HFF-Myc (cell line): ENCODE measurements at regions not wholly inside any gene's neighbourhood (a gene's known extent, or its start where the extent isn't known, plus 50 kb on each side); places are given as distances from the start of the nearest gene placed in this dataset.

Source experiments
- DNase-seq: peaks from one replicate; pipeline ENCODE4 v3.0.0-alpha.2; 2011; ENCODE audit warnings: low read depth; ENCODE audit errors: extremely low read depth
- H3K4me3 ChIP-seq: replicated peaks from 2 replicates; pipeline ENCODE4 v1.5.1; 2011; ENCODE audit warnings: low read depth, mild to moderate bottlenecking, control low read depth, low read length
- TF ChIP-seq, protein P1 (sequence below): IDR thresholded peaks from 2 replicates; pipeline ENCODE4 v1.5.1; 2012; ENCODE audit warnings: mild to moderate bottlenecking, low read depth, low read length, control low read depth; ENCODE audit errors: missing control alignments

DNA sequence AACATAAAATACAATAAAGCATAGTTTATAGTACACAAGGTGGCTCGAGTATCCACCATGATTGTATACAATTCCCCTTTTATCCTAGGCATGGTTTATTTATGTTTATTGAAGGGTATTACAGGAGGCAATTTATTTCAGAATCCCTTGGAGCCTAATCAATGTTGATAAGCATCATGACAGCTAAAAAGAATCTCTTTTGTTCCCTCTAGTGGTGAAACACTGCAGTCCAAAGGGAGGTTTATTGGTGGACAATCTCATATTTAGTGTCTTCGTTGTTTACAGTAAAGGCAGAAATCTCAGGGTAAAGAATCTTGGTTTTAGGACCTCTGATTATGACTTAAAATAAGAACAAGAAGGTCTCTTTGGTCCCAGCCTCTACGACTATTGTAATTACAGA lies 1712.5 kb downstream of the C4orf33 start:
- no peak for DNase-seq

GRCh38 chr4:130812117-130812765 lies 1716.3 kb downstream of the C4orf33 start:
- TF ChIP-seq, protein P1, sequence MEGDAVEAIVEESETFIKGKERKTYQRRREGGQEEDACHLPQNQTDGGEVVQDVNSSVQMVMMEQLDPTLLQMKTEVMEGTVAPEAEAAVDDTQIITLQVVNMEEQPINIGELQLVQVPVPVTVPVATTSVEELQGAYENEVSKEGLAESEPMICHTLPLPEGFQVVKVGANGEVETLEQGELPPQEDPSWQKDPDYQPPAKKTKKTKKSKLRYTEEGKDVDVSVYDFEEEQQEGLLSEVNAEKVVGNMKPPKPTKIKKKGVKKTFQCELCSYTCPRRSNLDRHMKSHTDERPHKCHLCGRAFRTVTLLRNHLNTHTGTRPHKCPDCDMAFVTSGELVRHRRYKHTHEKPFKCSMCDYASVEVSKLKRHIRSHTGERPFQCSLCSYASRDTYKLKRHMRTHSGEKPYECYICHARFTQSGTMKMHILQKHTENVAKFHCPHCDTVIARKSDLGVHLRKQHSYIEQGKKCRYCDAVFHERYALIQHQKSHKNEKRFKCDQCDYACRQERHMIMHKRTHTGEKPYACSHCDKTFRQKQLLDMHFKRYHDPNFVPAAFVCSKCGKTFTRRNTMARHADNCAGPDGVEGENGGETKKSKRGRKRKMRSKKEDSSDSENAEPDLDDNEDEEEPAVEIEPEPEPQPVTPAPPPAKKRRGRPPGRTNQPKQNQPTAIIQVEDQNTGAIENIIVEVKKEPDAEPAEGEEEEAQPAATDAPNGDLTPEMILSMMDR = no peak
- H3K4me3 ChIP-seq = no peak overlapping the region

More for the DNA sequence above, 1712.5 kb downstream of the C4orf33 start:
- TF ChIP-seq, protein P1 = no peak
- no peak overlapping the region for H3K4me3 ChIP-seq

DNA sequence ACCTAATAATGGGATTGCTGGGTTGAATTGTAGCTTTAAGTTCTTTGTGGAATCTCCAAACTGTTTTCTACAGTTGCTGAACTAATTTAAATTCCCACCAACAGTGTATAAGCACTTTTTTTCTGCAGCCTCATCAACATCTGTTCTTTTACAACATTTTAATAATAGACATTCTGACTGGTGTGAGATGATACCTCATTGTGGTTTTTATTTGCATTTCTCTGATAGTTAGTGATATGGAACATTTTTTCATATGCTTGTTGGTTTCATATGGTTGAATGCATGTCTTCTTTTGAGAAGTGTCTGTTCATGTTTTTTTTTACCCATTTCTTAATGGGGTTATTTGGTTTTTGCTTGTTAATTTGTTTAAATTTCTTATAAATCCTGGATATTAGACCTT lies 1718.9 kb downstream of the C4orf33 start:
- TF ChIP-seq, protein P1 = no peak
- DNase-seq = no peak
- H3K4me3 ChIP-seq = no peak overlapping the region

More at GRCh38 chr4:130812117-130812765, 1716.3 kb downstream of the C4orf33 start:
- no peak for DNase-seq

GRCh38 chr4:130820448-130820847 lies 1724.5 kb downstream of the C4orf33 start:
- no peak overlapping the region for H3K4me3 ChIP-seq
- TF ChIP-seq, protein P1 = no peak
- DNase-seq = no peak

DNA sequence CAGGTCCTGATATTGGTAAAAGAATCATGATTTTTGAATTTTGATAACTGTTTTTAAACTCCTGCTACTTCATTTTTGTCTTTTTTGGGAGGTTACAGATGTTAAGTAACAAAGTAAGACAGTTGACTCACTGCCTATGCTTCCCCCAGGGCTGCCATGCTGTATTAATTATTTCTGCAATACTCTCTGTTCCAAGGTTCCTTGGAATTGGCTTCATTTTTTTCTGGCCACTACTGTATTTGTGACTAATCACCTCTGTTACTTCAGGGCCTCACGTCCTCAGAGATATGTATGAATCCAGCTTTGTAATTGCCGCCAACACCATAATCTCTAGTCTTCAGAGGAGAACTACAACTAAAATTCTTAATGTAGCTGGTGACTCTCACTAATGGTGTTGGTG lies 1729.3 kb downstream of the C4orf33 start:
- no peak for DNase-seq
- TF ChIP-seq, protein P1 = no peak
- no peak overlapping the region for H3K4me3 ChIP-seq

DNA sequence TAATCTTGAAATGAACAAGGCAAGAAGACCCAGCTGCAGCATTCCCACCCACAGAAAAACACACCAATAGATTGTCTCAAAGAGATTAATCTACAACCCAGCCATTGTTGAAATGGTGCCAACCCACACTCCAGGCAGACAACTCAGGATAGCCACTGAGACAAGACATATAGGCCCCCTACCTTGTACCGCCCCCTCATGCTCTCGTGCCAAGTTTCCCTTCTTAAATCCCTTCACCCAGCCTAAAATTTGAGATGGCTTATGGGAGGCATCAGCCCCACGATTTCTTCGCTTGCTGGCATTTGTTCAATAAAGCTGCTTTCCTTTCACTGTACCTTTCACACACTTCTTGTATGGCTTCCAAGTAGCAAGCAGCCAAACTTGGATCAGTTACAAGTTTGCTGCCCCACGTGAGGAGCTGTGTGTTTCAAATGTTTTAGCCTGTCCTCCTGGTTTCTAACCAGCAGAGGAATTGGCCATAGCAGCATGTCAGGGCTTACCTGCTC lies 1754.1 kb downstream of the C4orf33 start:
- TF ChIP-seq, protein P1 = no peak

GRCh38 chr4:130851107-130851506 lies 1755.2 kb downstream of the C4orf33 start:
- no peak for DNase-seq
- TF ChIP-seq, protein P1 = no peak
- H3K4me3 ChIP-seq = no peak overlapping the region

More for the DNA sequence above, 1754.1 kb downstream of the C4orf33 start:
- no peak overlapping the region for H3K4me3 ChIP-seq
- no peak for DNase-seq
